Amniotic stem cell (primary cell): ENCODE measurements at regions not wholly inside any gene's neighbourhood (a gene's known extent, or its start where the extent isn't known, plus 50 kb on each side); places are given as distances from the start of the nearest gene placed in this dataset.

Experiments
- DNase-seq: peaks from one replicate; lab custom pipeline; 2025; lab: John Stamatoyannopoulos, UW

GRCh38 chr14:94887591-94887990 lies 117.7 kb upstream of the GSC start:
- no peak for DNase-seq

- DNase-seq: no peak
Observed at GRCh38 chr14:94886931-94887330, 117.0 kb upstream of the GSC start.

- no peak for DNase-seq
Observed at GRCh38 chr14:94885481-94886155, 115.7 kb upstream of the GSC start.

DNA sequence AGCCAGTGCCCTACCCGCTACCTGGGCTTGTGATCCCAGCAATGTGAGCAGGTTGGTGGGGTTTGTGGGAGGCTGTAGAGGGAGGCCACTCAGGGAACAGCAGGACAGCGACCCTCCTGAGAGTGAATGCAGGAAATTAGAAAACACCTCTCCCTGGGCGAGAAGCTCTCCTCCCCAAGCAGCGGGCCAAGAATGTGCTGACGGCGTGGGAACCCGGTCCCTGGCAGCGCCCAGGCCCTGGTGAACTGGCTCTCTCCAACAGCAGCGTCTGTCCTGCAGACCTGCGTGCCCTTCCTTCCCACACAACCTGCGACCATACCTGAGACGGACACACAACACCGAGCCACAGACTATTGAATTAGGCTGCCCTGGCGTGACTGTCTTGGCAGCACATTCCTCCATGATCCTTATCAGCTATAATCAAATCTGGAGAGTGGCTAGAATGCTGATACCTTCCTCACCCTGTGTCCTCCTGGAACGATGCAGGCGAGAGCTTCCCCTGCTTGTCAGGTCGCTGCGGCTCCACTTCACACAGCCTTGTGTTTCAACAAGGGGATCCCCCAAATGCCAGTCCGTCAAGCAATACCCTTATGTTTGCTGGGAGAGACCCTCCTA lies 114.8 kb upstream of the GSC start:
- no peak for DNase-seq

GRCh38 chr14:94882401-94882800 lies 112.5 kb upstream of the GSC start:
- no peak for DNase-seq

GRCh38 chr14:94880876-94881275 lies 111.0 kb upstream of the GSC start:
- DNase-seq: no peak

GRCh38 chr14:94880106-94880505 lies 110.2 kb upstream of the GSC start:
- DNase-seq: no peak

DNA sequence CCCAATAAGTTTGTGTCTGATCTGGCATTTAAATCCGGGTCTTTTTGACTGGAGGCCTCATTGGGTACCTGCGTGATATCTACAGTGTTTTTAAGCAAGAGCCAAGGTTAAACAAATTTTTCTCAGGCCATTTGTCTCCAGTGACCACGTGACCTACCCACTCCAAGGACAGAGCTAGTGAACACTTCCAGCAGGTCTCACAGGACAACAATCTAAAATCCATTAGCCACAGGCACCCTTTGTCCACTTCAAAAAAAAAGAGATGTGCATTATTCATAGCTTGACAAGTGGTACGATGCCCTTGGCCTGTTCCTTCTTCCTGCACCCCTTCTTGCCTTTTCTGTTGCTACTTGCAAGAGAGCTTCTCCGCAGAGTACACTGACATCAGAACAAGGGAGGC lies 109.6 kb upstream of the GSC start:
- no peak for DNase-seq

- DNase-seq: no peak
Observed at GRCh38 chr14:94876306-94876705, 106.4 kb upstream of the GSC start.

DNA sequence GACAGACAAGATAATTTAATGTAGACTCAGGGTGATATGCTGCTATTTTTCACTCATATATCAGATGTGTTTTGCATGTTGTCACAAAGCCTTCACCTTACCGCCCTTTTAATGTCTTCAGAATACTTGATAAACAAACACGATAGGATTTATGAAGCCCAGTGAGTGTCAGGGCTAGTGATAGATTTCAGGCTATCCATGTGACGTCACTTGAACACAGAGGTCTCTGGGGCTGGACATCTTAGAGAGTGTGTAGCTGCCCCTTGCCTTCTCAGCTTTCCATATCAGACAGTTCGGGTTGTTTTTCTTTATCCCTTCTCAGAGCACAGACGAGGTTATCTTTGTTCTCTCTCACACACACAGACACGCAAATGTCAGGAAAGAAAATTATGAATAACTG lies 105.3 kb upstream of the GSC start:
- DNase-seq: no peak

DNA sequence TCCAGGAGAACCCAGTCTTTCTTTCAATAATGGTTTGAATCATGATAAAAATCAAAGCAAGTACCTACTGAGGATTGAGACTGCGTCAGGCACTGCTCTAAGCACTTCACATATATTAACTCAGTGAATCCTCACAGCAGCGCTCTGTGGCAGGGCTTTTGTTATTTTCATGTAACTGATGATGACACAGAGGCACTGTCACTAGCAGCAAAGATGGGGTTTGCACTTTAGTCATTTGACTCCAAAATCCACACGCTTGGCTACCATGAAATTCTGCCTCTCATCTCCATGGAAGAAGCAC lies 98.8 kb upstream of the GSC start:
- DNase-seq: no peak

GRCh38 chr14:94867946-94868771 lies 98.2 kb upstream of the GSC start:
- no peak for DNase-seq

- DNase-seq: no peak
Observed at GRCh38 chr14:94867209-94867608, 97.3 kb upstream of the GSC start.

DNA sequence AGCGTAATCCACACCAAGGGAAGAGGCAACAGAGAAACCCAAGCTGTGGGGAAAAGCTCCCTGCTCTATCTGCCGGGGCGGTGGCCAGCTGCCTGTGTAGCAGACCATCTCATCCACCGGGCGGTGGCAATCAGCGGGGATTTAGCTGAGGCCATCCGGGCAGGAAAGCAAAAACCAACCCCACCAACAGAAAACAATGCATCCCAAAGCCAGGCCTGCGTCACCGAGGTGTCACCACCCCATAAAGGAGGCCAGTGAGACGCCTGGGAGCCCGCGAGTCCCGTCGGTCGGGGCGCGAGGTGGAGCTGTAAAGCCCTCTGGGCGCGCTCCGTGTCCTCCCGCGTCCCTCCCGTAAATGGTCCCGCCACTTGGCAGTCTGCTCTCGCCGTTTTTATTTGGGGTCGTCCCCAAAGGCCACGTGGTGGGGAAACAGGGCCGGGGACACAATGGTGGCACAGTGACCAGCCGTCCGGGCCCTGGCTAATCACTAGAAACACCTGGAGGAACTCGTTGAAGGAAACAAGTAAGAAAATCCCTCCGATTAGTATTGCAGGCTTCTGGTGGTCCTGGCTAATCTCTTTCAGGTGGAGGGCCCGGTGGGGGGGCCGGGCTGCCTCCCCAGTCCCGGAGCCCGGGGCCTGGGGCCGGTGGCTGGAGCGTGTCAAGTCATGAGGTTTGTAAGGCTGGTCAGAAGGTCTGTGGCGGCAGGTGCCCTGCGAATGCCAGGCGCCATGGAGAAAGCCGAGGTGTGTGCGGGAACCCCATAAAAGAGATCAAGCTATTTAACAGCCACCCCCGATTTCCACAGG lies 94.7 kb upstream of the GSC start:
- DNase-seq: no peak

- DNase-seq: no peak
Observed at GRCh38 chr14:94863366-94863765, 93.5 kb upstream of the GSC start.

- no peak for DNase-seq
Observed at GRCh38 chr14:94857950-94858349, 88.0 kb upstream of the GSC start.

DNA sequence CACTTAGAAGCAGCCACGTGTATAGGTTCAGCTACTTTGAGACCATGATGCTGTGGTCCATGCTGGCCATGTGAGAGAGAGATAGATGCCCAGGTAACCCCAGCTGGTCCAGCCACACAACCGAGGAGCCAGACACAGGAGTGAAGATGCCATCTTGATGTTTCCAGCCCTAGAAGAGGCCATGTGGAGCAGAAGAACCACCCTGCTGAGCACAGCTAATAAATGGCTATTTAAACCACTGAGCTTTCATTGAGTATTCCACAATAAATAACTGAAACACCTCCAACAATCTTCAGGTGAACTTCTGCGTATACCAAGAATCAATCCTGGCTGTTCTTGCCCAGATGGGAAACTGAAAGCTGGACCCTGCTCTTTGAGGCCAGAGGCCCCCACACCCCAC lies 84.0 kb upstream of the GSC start:
- DNase-seq: no peak

DNA sequence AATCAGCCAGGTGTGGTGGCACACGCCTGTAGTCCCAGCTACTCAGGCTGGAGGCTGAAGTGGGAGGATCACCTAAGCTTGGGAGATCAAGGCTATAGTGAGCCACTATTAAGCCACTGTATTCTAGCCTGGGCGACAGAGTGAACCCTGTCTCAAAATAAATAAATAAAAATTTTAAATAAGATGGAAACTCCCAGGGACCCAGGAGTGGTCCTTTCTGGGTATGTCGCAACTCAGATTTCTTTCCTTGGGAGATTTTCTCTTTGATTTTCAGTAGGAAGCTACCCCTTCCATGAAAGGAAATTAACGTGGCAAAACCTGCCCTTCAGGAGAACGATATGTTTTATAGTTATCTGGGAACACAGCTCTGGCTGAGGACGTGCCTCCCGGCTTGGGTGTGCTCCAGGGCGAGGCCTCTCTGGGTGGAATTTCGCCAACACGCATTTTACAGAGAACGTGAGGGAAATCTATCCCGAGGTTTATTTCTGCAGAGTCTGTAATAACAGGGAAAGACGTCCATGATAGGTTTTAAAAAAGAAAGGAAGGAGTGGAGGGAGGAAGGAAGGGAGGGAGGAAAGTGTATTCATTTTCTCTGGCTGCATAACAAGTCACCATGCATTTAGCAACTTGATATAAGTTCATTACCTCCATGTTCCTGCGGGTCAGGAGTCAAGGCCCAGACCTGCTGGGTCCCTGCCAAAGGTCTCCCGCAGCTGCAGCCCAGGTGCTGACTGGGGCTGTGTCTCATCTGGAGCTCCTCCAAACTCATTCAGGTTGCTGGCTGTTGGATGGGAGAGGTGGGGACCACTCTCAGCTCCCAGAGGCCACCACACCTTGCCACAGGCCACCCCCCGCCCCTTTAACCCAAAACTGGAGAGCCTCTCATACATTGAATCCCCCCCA lies 80.6 kb upstream of the GSC start:
- no peak for DNase-seq

GRCh38 chr14:94844593-94845152 lies 74.8 kb upstream of the GSC start:
- no peak for DNase-seq

DNA sequence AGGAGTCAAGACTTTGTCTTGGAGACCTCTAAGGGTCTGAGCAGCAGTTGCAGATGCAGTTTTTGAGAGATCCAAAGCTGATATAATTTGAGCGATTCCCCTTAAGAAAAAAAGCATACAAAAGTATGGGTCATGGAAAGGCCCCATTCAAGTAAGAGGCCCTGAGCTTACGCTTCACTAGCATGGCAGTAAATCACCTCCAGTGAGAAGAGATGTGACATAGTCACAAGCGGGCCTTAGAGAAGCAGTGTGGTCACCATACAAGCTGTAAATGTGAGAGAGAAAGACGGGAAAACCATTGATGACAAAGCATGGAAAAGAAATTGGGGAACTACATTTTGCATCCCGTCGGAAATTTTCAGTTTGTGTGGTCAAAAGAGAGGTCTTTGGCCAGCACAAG lies 70.6 kb upstream of the GSC start:
- DNase-seq: no peak

GRCh38 chr14:94839348-94839747 lies 69.4 kb upstream of the GSC start:
- no peak for DNase-seq
